K562 (cell line): ENCODE measurements at regions not wholly inside any gene's neighbourhood (a gene's known extent, or its start where the extent isn't known, plus 50 kb on each side); places are given as distances from the start of the nearest gene placed in this dataset.

ENCODE experiments used
- ATAC-seq: fragments of 200-7000 bp; cut with Tn5 transposase; 3 replicates; pipeline ENCODE4 v1.9.1; 2020; ENCODE audit warnings: moderate library complexity
- BruUV-seq: library from RNA; stranded (reverse); fragments of 400-500 nt; replicated peaks from 2 replicates; lab custom pipeline; 2021; lab: Mats Ljungman, UMichigan
- CTCF ChIA-PET: fragments of 300-600 bp; formaldehyde crosslinking; extraction: SDS; loops from one replicate; lab custom pipeline; 2021; ENCODE audit warnings: low intra/inter-chr PET ratio; lab: Yijun Ruan, JAX
- POLR2A ChIA-PET: fragments of 300-600, 350-650 bp; sonication (Branson Sonifier 250); formaldehyde crosslinking; extraction: SDS; loops from one replicate; lab custom pipeline; 2021; ENCODE audit warnings: antibody characterized with exemption, inconsistent platforms; lab: Yijun Ruan, JAX
- DNase-seq, 4 experiments: peaks; one replicate each; pipeline versions ENCODE4 v3.0.0 to v3.0.0-alpha.2; 2011 to 2018; ENCODE audit warnings: low spot score in 3 of 4, mixed read lengths in 3 of 4; ENCODE audit errors: extremely low read depth in 1 of 4
- FAIRE-seq: peaks from 2 replicates; lab custom pipeline; 2011; peaks lifted over from hg19 to GRCh38; lab: Jason Lieb, UNC
- H2AFZ ChIP-seq: 2 replicates; pipeline ENCODE4 v1.6.0; 2011; ENCODE audit warnings: low read depth, low read length, control low read depth, inconsistent platforms
- H3K27ac ChIP-seq: fragments of 200-600 bp; 3 replicates; pipeline ENCODE4 v1.8.0; 2011; ENCODE audit warnings: low read depth, mild to moderate bottlenecking, control low read depth, inconsistent platforms, low read length, moderate library complexity, mixed read lengths; ENCODE audit errors: extremely low read depth
- H3K27me3 ChIP-seq, 2 experiments: fragments of 300-600 bp in 1 of 2; 2 replicates in 1 of 2; 3 replicates in 1 of 2; pipeline versions ENCODE4 v1.6.0 to v1.8.0; 2011; ENCODE audit warnings: inconsistent platforms in 2 of 2, low read length in 2 of 2, mild to moderate bottlenecking in 1 of 2, mixed read lengths in 1 of 2, moderate library complexity in 1 of 2; ENCODE audit not compliant: control insufficient read depth in 2 of 2, insufficient read depth in 2 of 2
- H3K36me3 ChIP-seq: fragments of 300-600 bp; 3 replicates; pipeline ENCODE4 v1.8.0; 2011; ENCODE audit warnings: mild to moderate bottlenecking, low read length, inconsistent platforms; ENCODE audit not compliant: control insufficient read depth, insufficient read depth
- H3K4me1 ChIP-seq, 2 experiments: fragments of 200-600 bp in 1 of 2; replicated peaks in 1 of 2; 2 replicates in 1 of 2; 3 replicates in 1 of 2; pipeline versions ENCODE4 v1.5.1 to v1.8.0; 2011; ENCODE audit warnings: inconsistent platforms in 2 of 2, low read length in 2 of 2, mild to moderate bottlenecking in 1 of 2, mixed read lengths in 1 of 2, moderate library complexity in 1 of 2; ENCODE audit not compliant: control insufficient read depth in 2 of 2, insufficient read depth in 2 of 2
- H3K4me2 ChIP-seq: 2 replicates; pipeline ENCODE4 v1.6.1; 2011; ENCODE audit warnings: low read length, control low read depth, inconsistent platforms, mixed read lengths; ENCODE audit not compliant: insufficient read depth
- H3K4me3 ChIP-seq: fragments of 200-600 bp; sonication (generic), shearing (Covaris generic); 2 replicates; pipeline ENCODE4 v1.5.1; 2016; ENCODE audit warnings: control low read depth, inconsistent platforms
- H3K79me2 ChIP-seq: fragments of 200-600 bp; 3 replicates; pipeline ENCODE4 v1.8.0; 2011; ENCODE audit warnings: low read length, inconsistent platforms; ENCODE audit not compliant: control insufficient read depth, insufficient read depth
- H3K9ac ChIP-seq, 2 experiments: 2 replicates each; pipeline versions ENCODE4 v1.6.0 to v1.6.1; 2011; ENCODE audit warnings: low read depth in 2 of 2, low read length in 2 of 2, control low read depth in 1 of 2, inconsistent platforms in 1 of 2, mild to moderate bottlenecking in 1 of 2, mixed read lengths in 1 of 2; ENCODE audit not compliant: insufficient read depth in 1 of 2
- H3K9me1 ChIP-seq: one replicate; pipeline ENCODE4 v1.6.0; 2011; ENCODE audit warnings: inconsistent platforms, mild to moderate bottlenecking, low read length, moderate library complexity; ENCODE audit not compliant: control insufficient read depth, insufficient read depth
- H3K9me3 ChIP-seq: replicated peaks from 2 replicates; pipeline ENCODE4 v1.5.1; 2011; ENCODE audit warnings: low read depth, low read length, inconsistent platforms; ENCODE audit not compliant: control insufficient read depth, insufficient read depth
- H4K20me1 ChIP-seq: replicated peaks from 2 replicates; pipeline ENCODE4 v1.6.1; 2011; ENCODE audit warnings: low read length, inconsistent platforms, mixed read lengths; ENCODE audit not compliant: control insufficient read depth, insufficient read depth
- CHCHD3 ChIP-seq: fragments of 250-450 bp; sonication (Bioruptor Pico); IDR thresholded peaks from 2 replicates; pipeline ENCODE4 v2.1.2; 2022; ENCODE audit warnings: mild to moderate bottlenecking
- PTTG1 ChIP-seq: fragments of 450-650 bp; IDR thresholded peaks from 2 replicates; pipeline ENCODE4 v1.6.1; 2016; ENCODE audit warnings: low read depth, mild to moderate bottlenecking, missing genetic modification characterization, missing compliant biosample characterization
- RBM17 ChIP-seq: fragments of 200-400 bp; formaldehyde crosslinking; IDR thresholded peaks from 2 replicates; pipeline ENCODE4 v1.6.1; 2017; ENCODE audit warnings: low read depth, mild to moderate bottlenecking, low read length, borderline replicate concordance
- RBM25 ChIP-seq: fragments of 200-400 bp; formaldehyde crosslinking; IDR thresholded peaks from 2 replicates; pipeline ENCODE4 v1.6.1; 2018; ENCODE audit warnings: low read length, low read depth, moderate library complexity; ENCODE audit not compliant: severe bottlenecking
- ZNF140 ChIP-seq: fragments of 250-450 bp; sonication (Bioruptor Pico); IDR thresholded peaks from 2 replicates; pipeline ENCODE4 v1.8.0; 2021; ENCODE audit warnings: moderate library complexity, mild to moderate bottlenecking, inconsistent platforms
- WGBS: fragments of 100-300 bp; shearing (Covaris generic); methylation state at CpG from one replicate; pipeline ENCODE4 v1.1.6; 2016; ENCODE audit warnings: low coverage, mixed read lengths; ENCODE audit not compliant: insufficient coverage; ENCODE audit errors: missing lambda C conversion rate; 5-methylcytosine and 5-hydroxymethylcytosine counted together
- in situ Hi-C: fragments of 300-500 bp; cut with MboI; formaldehyde crosslinking; loops from 4 replicates; pipeline ENCODE4 v1.15.0; 2018; ENCODE audit warnings: inconsistent platforms, mixed read lengths
- intact Hi-C: fragments of 100-400 bp; cut with micrococcal nuclease; formaldehyde crosslinking; loops from 2 replicates; pipeline ENCODE4 v1.14.2; 2022

DNA sequence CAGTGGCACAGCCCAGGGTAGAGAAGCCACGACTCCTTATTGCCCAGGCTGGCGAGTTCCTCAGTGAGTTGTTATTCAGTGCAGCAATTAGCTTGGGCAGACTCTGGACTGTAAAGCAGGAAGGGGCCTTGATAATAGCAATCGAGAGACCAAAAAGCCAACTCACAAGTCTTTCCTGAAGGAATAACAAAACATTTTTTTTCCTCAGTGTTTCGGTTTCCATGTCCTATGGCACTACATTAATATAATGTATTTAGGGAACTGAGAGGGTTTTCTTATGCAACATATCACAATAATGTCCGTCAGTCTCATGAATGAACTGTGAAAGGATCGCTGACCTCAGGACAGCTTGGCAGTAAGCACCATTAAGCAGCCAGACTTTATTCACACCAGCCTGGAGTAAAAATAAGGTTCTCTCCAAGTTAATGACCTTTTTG is 248.9 kb upstream of the TBL1XR1 start (continued):
- TF ChIP-seq RBM17 = no peak

DNA sequence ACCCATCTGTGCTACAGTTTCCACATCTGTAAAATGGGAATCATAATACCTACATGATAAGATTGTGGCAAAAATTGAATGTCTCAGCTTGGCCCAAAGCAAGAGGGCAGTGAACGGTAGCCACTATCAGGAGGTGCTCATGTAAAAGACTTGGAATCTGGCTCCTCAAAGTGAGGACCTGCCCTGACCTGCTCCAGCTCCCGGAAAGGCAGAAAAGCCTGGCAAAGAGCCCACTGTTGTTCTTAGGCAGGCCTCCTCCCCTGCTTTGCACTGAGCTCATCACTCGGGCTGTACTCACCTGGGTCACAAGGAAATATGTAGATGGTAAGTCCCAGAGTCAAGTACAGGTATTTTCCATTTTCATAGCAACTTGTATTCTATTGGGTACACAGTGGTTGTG is 250.7 kb upstream of the TBL1XR1 start:
- Histone ChIP-seq H3K9me1 (no peaks in the 10 kb centered on the region), H3K4me2 (no peak overlapping the region), H3K9ac (no peak overlapping the region), H3K4me3 (no peak overlapping the region), H3K9me3 (no peaks in the 10 kb centered on the region), H3K36me3 (no peaks in the 10 kb centered on the region), H2AFZ (no peak overlapping the region), H3K27me3 (no peaks in the 10 kb centered on the region), H4K20me1 (no peaks in the 10 kb centered on the region), H3K4me1 (peaks cover 0 to 4% of the 10 kb centered on the region in 2 experiments; a peak in 1 of 5 replicates), H3K27ac (no peak overlapping the region), H3K79me2 (no peaks in the 10 kb centered on the region)
- no peak for TF ChIP-seq ZNF140 (CRISPR knock-in tag)
- TF ChIP-seq CHCHD3 (CRISPR knock-in tag) = no peak
- peak; percentile 73 for TF ChIP-seq RBM25
- no peak for TF ChIP-seq PTTG1
- BruUV-seq = no TSS peak
- POLR2A ChIA-PET = interaction anchor here (0.6 to 1.2 kb wide), 3 partner anchors 11 to 337 kb away, joined by 3 to 5 read pairs (median 3); no protein-coding TSS in a partner anchor
- intact Hi-C loops = no loop called here
- FAIRE-seq (no peak), DNase-seq (no peak), ATAC-seq (no peak; the same call in 2 of the 3 replicates)
- in situ Hi-C loops = no loop called here
- CTCF ChIA-PET = interaction anchor here (0.5 kb wide), 1 partner anchor 225 kb away, joined by 3 read pairs; no protein-coding TSS in a partner anchor
- WGBS = 11% methylated on average over 3 of the region's 3 CpGs
